Stimulated activated naive B cell treated with anti-CD40 and anti-IgM and Interleukin-4, amounts not matched to agents 10 μg/mL and 1 μg/mL and 100 μg/mL, for 72 hours (primary cell): ENCODE measurements at regions not wholly inside any gene's neighbourhood (a gene's known extent, or its start where the extent isn't known, plus 50 kb on each side); places are given as distances from the start of the nearest gene placed in this dataset.

Experiments used
- ATAC-seq, 2 donors: fragments of 150-1000 bp; cut with Tn5 transposase; replicated peaks; 2 replicates each; pipeline ENCODE4 v1.10.0; 2021; ENCODE audit warnings: moderate library complexity in 1 of 2
- DNase-seq: peaks from one replicate; pipeline ENCODE4 v3.0.0; 2021
- H3K27ac Mint-ChIP-seq: one replicate; pipeline ENCODE4 v1.8.0; 2022; ENCODE audit warnings: mild to moderate bottlenecking, mixed read lengths
- H3K27me3 Mint-ChIP-seq, 2 donors: one replicate each; pipeline ENCODE4 v1.8.0; 2022; ENCODE audit warnings: mixed read lengths in 2 of 2
- H3K36me3 Mint-ChIP-seq, 2 donors: one replicate each; pipeline ENCODE4 v1.8.0; 2022; ENCODE audit warnings: mixed read lengths in 2 of 2, mild to moderate bottlenecking in 1 of 2
- H3K4me1 Mint-ChIP-seq, 2 donors: one replicate each; pipeline ENCODE4 v1.8.0; 2022; ENCODE audit warnings: mixed read lengths in 2 of 2, mild to moderate bottlenecking in 1 of 2
- H3K4me3 Mint-ChIP-seq, 2 donors: one replicate each; pipeline ENCODE4 v1.8.0; 2022; ENCODE audit warnings: mild to moderate bottlenecking in 2 of 2, mixed read lengths in 2 of 2, moderate library complexity in 1 of 2
- H3K9me3 Mint-ChIP-seq, 2 donors: one replicate each; pipeline ENCODE4 v1.8.0; 2022; ENCODE audit warnings: mixed read lengths in 2 of 2, mild to moderate bottlenecking in 1 of 2

GRCh38 chr6:170160628-170161611 lies 130.0 kb downstream of the DLL1 start:
- Mint-ChIP-seq H3K36me3 (no peaks in the 10 kb centered on the region), H3K4me1 (no peaks in the 10 kb centered on the region), H3K4me3 (no peak overlapping the region), H3K9me3 (peaks cover 0 to 4% of the 10 kb centered on the region in 2 donors), H3K27me3 (peaks cover 7 to 12% of the 10 kb centered on the region in 2 donors), H3K27ac (no peak overlapping the region)
- DNase-seq (no peak), ATAC-seq (no peak)

DNA sequence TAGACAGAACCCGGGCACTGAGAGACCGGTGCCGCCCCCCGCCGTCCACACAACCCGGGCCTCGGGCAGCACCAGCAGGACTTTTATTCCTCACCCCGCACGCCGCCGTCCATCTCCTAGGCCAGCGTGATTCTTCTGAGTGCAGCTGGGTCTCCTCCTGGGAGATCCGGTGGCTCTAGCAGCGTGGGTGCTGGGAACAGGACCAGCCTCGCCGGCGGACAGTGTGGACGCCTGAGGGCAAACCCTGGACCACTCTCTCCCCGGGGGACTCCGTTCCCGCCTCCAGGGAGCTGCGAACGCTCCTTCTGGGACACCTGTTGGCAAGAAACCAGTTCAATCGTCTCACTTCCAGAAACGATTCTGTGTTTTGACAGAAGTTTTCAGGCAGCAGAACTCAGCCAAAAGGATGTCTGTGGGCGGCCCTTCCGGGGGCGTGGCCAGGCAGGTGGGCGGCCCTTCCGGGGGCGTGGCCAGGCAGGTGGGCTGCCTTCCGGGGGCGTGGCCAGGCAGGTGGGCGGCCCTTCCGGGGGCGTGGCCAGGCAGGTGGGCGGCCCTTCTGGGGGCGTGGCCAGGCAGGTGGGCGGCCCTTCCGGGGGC lies 130.7 kb downstream of the DLL1 start:
- H3K4me3 Mint-ChIP-seq = no peak overlapping the region
- peaks cover under 1 to 4% of the 10 kb centered on the region in 2 donors for H3K27me3 Mint-ChIP-seq
- ATAC-seq = no peak
- H3K4me1 Mint-ChIP-seq = no peaks in the 10 kb centered on the region
- no peaks in the 10 kb centered on the region for H3K36me3 Mint-ChIP-seq
- peak; percentile 28 for DNase-seq
- H3K27ac Mint-ChIP-seq = no peak overlapping the region
- peaks cover 0 to 4% of the 10 kb centered on the region in 2 donors for H3K9me3 Mint-ChIP-seq

- Mint-ChIP-seq H3K4me3 (no peak overlapping the region), H3K27me3 (peaks cover 0 to 4% of the 10 kb centered on the region in 2 donors), H3K27ac (peak overlapping the region; percentile 56), H3K36me3 (no peaks in the 10 kb centered on the region), H3K9me3 (peaks cover 0 to 4% of the 10 kb centered on the region in 2 donors), H3K4me1 (no peaks in the 10 kb centered on the region)
- ATAC-seq = no peak
- DNase-seq = no peak
Measured at GRCh38 chr6:170159022-170159965, 131.6 kb downstream of the DLL1 start.

DNA sequence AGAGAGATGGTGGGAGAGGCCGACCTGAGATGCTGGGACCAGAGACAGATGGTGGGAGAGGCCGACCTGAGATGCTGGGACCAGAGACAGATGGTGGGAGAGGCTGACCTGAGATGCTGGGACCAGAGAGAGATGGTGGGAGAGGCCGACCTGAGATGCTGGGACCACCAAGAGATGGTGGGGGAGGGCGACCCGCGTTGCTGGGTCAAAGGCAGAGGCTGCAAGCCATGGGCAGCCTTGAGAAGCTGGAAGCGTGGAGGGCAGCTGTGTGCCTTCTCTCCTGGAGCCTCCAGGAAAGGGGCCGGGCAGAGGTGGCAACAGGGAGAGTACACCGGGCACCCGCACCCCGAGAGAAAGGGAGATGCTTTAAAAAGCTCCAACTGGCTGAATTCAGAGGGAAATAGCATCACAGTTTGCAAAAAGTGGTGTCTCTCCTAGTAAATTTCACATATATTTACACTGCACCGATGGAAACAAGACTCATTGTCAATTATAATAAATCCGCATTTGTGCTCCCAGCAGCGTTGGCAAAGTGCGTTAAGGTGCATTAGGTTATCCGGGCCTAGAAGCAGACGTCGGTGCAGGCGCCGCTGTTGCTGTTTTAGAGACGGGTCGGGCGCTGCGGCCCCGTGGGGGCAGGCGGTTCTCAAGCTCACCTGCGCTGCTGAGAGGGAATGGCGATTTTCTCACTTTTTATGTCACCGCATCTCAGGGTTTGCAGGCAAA lies 132.4 kb downstream of the DLL1 start:
- Mint-ChIP-seq H3K4me1 (peaks cover 0 to 2% of the 10 kb centered on the region in 2 donors), H3K27ac (peak overlapping the region; percentile 33), H3K4me3 (no peak overlapping the region), H3K9me3 (peaks cover 0 to 2% of the 10 kb centered on the region in 2 donors), H3K36me3 (no peaks in the 10 kb centered on the region), H3K27me3 (peaks cover 8 to 10% of the 10 kb centered on the region in 2 donors)
- DNase-seq (no peak), ATAC-seq (no peak)

GRCh38 chr6:170157567-170158218 lies 133.2 kb downstream of the DLL1 start:
- Mint-ChIP-seq H3K4me3 (no peak overlapping the region), H3K27ac (no peak overlapping the region), H3K4me1 (peaks cover 2 to 5% of the 10 kb centered on the region in 2 donors), H3K9me3 (peaks cover 0 to 2% of the 10 kb centered on the region in 2 donors), H3K27me3 (peaks cover 15 to 16% of the 10 kb centered on the region in 2 donors), H3K36me3 (no peaks in the 10 kb centered on the region)
- ATAC-seq = no peak
- no peak for DNase-seq

DNA sequence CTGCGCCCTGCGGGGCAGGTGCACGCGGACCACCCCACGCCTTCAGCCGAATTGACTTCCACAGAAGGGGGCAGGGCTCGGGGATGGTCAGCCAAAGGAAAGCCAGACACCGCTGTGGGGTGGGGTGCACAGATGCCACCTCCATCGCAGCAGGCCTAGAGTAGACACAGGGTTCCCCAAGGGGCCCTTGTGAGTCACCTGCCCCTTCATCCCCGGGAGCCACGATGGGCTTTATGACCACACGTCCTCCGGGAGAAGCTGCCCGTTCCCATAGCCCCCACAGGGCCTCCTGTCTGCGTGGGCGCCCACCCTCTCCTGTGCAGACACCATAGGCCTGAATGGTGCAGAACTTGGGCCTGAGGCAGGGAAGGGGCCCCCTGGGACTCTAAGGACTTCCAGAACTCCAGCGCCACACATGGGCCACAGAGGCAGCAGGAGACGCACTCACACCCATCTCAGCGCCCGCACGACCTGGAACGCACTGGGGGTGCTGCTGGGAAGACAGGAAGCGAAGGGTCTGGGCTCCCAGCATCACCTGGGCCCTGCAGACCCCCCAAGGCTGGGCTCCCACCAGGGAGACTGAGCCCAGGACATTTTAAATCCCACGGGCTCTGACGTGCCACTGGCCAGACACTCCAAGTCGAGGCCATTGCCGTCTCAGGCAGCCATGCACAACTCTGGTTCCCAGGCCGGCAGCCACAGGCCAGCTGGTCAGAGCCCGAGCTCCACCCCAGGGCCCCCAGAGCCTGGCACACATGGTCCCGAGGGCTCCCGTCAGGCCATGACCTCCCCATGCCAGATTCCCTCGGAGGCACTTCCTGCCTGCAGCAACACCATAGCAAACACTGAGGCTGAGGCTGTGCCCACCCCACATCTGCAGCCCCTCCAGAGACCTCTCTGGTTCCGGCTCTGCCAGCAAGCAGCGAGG lies 134.2 kb downstream of the DLL1 start:
- H3K4me1 Mint-ChIP-seq = peaks cover 2 to 5% of the 10 kb centered on the region in 2 donors
- no peak overlapping the region for H3K4me3 Mint-ChIP-seq
- H3K27ac Mint-ChIP-seq = no peak overlapping the region
- no peak for ATAC-seq
- H3K27me3 Mint-ChIP-seq = peaks cover 25% of the 10 kb centered on the region in 2 donors
- no peaks in the 10 kb centered on the region for H3K36me3 Mint-ChIP-seq
- DNase-seq = no peak
- H3K9me3 Mint-ChIP-seq = peaks cover 0 to 2% of the 10 kb centered on the region in 2 donors

DNA sequence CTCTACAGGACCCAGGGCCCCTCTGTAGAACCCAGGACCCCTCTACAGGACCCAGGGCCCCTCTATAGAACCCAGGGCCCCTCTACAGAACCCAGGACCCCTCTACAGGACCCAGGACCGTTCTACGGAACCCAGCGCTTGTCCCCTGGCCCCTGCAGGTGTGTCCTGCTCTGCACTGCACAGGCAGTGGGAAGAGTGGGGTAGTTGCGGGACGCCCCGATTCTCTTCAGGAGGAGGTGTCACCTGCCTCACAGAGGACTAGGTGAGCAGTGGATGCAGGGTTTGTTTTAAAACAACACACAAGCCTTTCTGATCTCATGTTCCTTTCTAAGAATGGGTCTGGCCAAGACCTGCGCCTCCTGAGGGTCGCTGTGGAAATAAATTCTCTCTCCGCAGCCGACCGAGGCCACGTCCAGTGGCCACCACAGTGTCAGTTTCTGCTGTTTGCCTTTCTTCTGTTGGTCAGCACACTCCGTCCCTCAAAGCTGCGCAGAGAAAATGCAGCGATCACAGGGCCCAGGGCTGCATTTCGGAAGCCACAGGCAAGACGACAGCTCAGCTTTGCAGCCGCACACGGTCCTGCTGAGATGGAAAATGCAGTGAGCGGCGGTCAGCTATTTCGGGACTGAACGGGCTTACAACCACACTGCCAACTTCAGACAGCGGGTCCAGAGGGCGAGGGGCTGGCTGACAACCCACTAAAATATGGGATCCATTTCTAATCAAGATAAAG lies 135.2 kb downstream of the DLL1 start:
- no peak overlapping the region for H3K4me3 Mint-ChIP-seq
- H3K27me3 Mint-ChIP-seq = peaks cover 34 to 36% of the 10 kb centered on the region in 2 donors
- ATAC-seq (no peak), DNase-seq (no peak)
- H3K4me1 Mint-ChIP-seq = peaks cover 2 to 5% of the 10 kb centered on the region in 2 donors
- H3K27ac Mint-ChIP-seq = no peak overlapping the region
- H3K36me3 Mint-ChIP-seq = no peaks in the 10 kb centered on the region
- peaks cover 0 to 2% of the 10 kb centered on the region in 2 donors for H3K9me3 Mint-ChIP-seq

DNA sequence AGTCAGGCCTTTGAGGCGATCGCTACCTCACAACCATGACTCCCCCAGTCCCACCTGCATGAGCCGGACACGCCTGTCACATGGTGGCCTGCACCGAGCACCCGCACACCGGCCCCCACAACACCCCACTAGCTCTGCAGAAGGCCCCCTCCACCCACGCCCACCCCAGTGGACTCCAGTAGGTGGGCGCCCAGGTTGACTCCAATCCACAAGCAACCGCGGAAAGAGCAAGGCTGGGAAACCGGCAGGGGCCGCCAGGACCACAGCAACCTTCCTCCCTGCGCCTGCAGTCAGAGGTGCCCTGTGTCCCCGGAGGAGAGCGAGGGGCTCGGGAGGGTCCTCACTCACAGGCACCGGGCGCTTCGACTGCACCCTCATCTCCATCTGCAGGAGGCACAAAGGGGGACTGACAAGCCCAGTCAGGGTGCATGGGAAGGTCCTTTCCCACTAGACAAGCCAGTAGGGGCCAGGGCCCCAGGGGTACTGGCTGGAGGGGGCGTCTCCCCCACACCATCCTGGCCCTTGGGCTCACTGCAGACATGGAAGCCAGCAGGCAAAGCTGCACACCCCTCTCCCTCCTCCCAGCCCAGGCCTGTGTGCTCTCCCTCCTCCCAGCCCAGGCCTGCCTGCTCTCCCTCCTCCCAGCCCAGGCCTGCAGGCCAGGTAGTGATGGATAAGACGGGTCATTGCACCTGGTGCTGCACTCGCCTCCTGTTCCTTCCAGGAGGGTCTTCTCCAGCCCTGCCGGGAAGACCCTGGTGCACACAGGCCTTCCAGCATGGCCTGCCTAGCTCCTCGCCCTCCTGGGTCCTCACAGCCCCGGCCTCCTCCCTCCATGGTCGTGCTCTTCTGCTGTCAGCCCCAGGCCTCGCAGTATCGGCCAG lies 137.2 kb downstream of the DLL1 start:
- DNase-seq = no peak
- no peaks in the 10 kb centered on the region for H3K36me3 Mint-ChIP-seq
- peaks cover 8 to 11% of the 10 kb centered on the region in 2 donors for H3K4me1 Mint-ChIP-seq
- no peak overlapping the region for H3K4me3 Mint-ChIP-seq
- no peak for ATAC-seq
- no peaks in the 10 kb centered on the region for H3K9me3 Mint-ChIP-seq
- H3K27ac Mint-ChIP-seq = no peak overlapping the region
- H3K27me3 Mint-ChIP-seq = peaks cover 54 to 55% of the 10 kb centered on the region in 2 donors

DNA sequence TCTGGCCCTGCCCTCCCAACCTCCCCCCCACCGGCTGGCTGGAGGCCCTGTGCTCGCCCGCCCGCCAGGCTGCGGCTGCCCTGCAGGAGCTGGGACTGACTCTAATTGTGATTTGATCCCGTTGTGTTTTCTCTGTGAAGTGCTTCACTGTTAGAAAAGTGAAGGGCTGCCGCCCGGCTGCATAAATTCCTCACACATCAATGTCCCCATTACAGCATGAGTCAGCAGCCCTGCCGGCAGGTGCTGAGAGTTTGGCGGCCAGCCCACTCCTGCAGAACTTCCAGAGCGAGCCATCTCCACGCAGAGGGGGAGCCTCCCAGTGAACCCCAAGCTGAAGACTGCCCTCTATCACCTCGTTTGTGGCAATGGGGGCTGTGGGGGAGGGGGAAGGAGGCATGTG lies 137.9 kb downstream of the DLL1 start:
- Mint-ChIP-seq H3K9me3 (no peaks in the 10 kb centered on the region), H3K27ac (no peak overlapping the region), H3K27me3 (peaks cover 61 to 62% of the 10 kb centered on the region in 2 donors), H3K4me3 (no peak overlapping the region), H3K36me3 (no peaks in the 10 kb centered on the region), H3K4me1 (peaks cover 14 to 18% of the 10 kb centered on the region in 2 donors)
- no peak for ATAC-seq
- no peak for DNase-seq

DNA sequence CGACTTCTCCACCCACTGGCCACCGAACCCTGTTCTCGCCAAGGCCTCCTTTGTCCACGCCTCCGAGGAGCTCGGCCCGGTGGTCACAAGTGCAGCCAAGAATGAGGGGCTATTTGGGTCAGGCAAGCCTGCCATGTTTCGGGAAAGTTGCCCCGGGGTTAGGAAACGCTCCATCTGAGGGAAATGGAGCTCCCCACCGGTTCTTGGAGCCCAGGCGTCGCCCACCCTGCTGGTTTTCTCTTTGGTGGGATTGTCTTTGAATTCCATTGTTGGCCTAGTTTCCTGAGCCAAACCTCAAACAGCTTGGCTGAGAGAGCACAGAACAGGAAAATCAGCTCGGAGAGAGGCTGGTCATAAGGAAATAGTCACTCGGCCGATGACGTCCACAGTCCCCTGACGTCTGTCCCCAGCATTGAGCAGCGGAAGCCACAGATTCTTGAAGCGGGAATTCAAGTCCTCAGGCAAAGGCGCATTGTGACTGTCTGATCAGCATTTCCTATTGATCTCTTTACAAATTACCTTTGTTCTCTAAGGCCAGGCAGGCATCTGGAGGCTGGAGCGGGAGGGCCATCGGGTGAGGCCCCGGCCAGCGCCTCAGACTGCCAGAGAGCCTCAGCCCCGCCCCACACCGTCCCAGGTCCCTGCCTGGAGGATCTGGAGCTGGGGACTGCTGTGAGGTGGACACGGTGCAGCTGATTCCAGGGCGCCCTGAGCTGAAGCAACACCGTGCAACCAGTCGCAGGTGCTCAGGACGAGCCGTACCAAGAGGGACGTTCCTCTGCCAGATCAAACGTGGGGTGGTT lies 138.6 kb downstream of the DLL1 start:
- no peak overlapping the region for H3K27ac Mint-ChIP-seq
- H3K36me3 Mint-ChIP-seq = no peaks in the 10 kb centered on the region
- DNase-seq = no peak
- H3K4me3 Mint-ChIP-seq = no peak overlapping the region
- ATAC-seq = no peak
- peaks cover 63 to 64% of the 10 kb centered on the region in 2 donors for H3K27me3 Mint-ChIP-seq
- H3K9me3 Mint-ChIP-seq = no peaks in the 10 kb centered on the region
- H3K4me1 Mint-ChIP-seq = peaks cover 18 to 24% of the 10 kb centered on the region in 2 donors

GRCh38 chr6:170151804-170152123 lies 139.1 kb downstream of the DLL1 start:
- peaks cover 63 to 64% of the 10 kb centered on the region in 2 donors for H3K27me3 Mint-ChIP-seq
- peaks cover 22 to 24% of the 10 kb centered on the region in 2 donors for H3K4me1 Mint-ChIP-seq
- ATAC-seq (no peak), DNase-seq (no peak)
- no peaks in the 10 kb centered on the region for H3K36me3 Mint-ChIP-seq
- H3K4me3 Mint-ChIP-seq = no peak overlapping the region
- H3K27ac Mint-ChIP-seq = no peak overlapping the region
- no peaks in the 10 kb centered on the region for H3K9me3 Mint-ChIP-seq
